ENCODE measurements at regions not wholly inside any gene's neighbourhood (a gene's known extent, or its start where the extent isn't known, plus 50 kb on each side); places are given as distances from the start of the nearest gene placed in this dataset.

- Histone ChIP-seq H3K9me2 (replicated peaks; ENCODE audit: insufficient read depth, low read length) (no peaks in the 10 kb centered on the region), H3K4me1 (ENCODE audit: low read length) (no peaks in the 10 kb centered on the region), H3K9ac (ENCODE audit: low read length) (no peak overlapping the region), H4K20me1 (ENCODE audit: insufficient read depth, low read length) (no peaks in the 10 kb centered on the region), H3K27ac (ENCODE audit: low read length) (no peak overlapping the region), H3K27me3 (replicated peaks; ENCODE audit: insufficient read depth, low read length) (no peaks in the 10 kb centered on the region), H3K36me3 (replicated peaks; ENCODE audit: insufficient read depth, low read length) (no peaks in the 10 kb centered on the region), H3K4me2 (ENCODE audit: low read depth, low read length) (no peak overlapping the region), H3K79me2 (ENCODE audit: low read length) (no peaks in the 10 kb centered on the region), H3K9me3 (replicated peaks; ENCODE audit: insufficient read depth, low read length) (no peaks in the 10 kb centered on the region), H3K4me3 (ENCODE audit: low read length) (no peak overlapping the region), H2AFZ (ENCODE audit: low read length) (no peak overlapping the region), H3F3A (ENCODE audit: insufficient read depth, low read length) (no peaks in the 10 kb centered on the region)
- no peak for TF ChIP-seq EZH2phosphoT487 (IDR thresholded peaks at IDR 0.05; ENCODE audit: low read length)
- TF ChIP-seq CTCF (IDR thresholded peaks at IDR 0.05; ENCODE audit: low read length): no peak
- no peak for DNase-seq
Observed at GRCh38 chr5:115052948-115053347, 116.8 kb downstream of the TRIM36 start.

- Histone ChIP-seq H3K4me3 (ENCODE audit: low read length) (no peak overlapping the region), H4K20me1 (ENCODE audit: insufficient read depth, low read length) (no peaks in the 10 kb centered on the region), H3K9me3 (replicated peaks; ENCODE audit: insufficient read depth, low read length) (no peaks in the 10 kb centered on the region), H3K4me1 (ENCODE audit: low read length) (no peaks in the 10 kb centered on the region), H3K4me2 (ENCODE audit: low read depth, low read length) (no peak overlapping the region), H3K9ac (ENCODE audit: low read length) (no peak overlapping the region), H2AFZ (ENCODE audit: low read length) (no peak overlapping the region), H3K36me3 (replicated peaks; ENCODE audit: insufficient read depth, low read length) (no peaks in the 10 kb centered on the region), H3K27me3 (replicated peaks; ENCODE audit: insufficient read depth, low read length) (no peaks in the 10 kb centered on the region), H3K9me2 (replicated peaks; ENCODE audit: insufficient read depth, low read length) (no peaks in the 10 kb centered on the region), H3K79me2 (ENCODE audit: low read length) (no peaks in the 10 kb centered on the region), H3K27ac (ENCODE audit: low read length) (no peak overlapping the region), H3F3A (ENCODE audit: insufficient read depth, low read length) (no peaks in the 10 kb centered on the region)
- TF ChIP-seq EZH2phosphoT487 (IDR thresholded peaks at IDR 0.05; ENCODE audit: low read length) (no peak), EZH2 (optimal IDR thresholded peaks at IDR 0.05; ENCODE audit: low read depth, low read length) (no peak), CTCF (IDR thresholded peaks at IDR 0.05; ENCODE audit: low read length) (no peak)
- no peak for DNase-seq
Observed at GRCh38 chr5:115050866-115051265, 118.8 kb downstream of the TRIM36 start.

GRCh38 chr5:115033861-115034260 is 135.8 kb downstream of the TRIM36 start:
- Histone ChIP-seq H3K36me3 (replicated peaks; ENCODE audit: insufficient read depth, low read length) (no peaks in the 10 kb centered on the region), H3K4me3 (ENCODE audit: low read length) (no peak overlapping the region), H4K20me1 (ENCODE audit: insufficient read depth, low read length) (no peaks in the 10 kb centered on the region), H3K4me2 (ENCODE audit: low read depth, low read length) (no peak overlapping the region), H3K79me2 (ENCODE audit: low read length) (no peaks in the 10 kb centered on the region), H3F3A (ENCODE audit: insufficient read depth, low read length) (no peaks in the 10 kb centered on the region), H2AFZ (ENCODE audit: low read length) (no peak overlapping the region), H3K4me1 (ENCODE audit: low read length) (no peaks in the 10 kb centered on the region), H3K9me2 (replicated peaks; ENCODE audit: insufficient read depth, low read length) (no peaks in the 10 kb centered on the region), H3K27ac (ENCODE audit: low read length) (no peak overlapping the region), H3K9ac (ENCODE audit: low read length) (no peak overlapping the region), H3K9me3 (replicated peaks; ENCODE audit: insufficient read depth, low read length) (no peaks in the 10 kb centered on the region), H3K27me3 (replicated peaks; ENCODE audit: insufficient read depth, low read length) (no peaks in the 10 kb centered on the region)
- no peak for TF ChIP-seq EZH2phosphoT487 (IDR thresholded peaks at IDR 0.05; ENCODE audit: low read length)
- TF ChIP-seq EZH2 (optimal IDR thresholded peaks at IDR 0.05; ENCODE audit: low read depth, low read length): no peak
- 0 out of 2 replicates have a peak, but pooled peaks have one; percentile 8 for TF ChIP-seq CTCF (IDR thresholded peaks at IDR 0.05; ENCODE audit: low read length)
- DNase-seq: no peak
